Pons (tissue), 1 donor: ENCODE measurements at regions not wholly inside any gene's neighbourhood (a gene's known extent, or its start where the extent isn't known, plus 50 kb on each side); places are given as distances from the start of the nearest gene placed in this dataset.
"Not testable (repeated sequence)": the region's sequence is repeated elsewhere in the genome, so short reads cannot be mapped to it uniquely, and the experiment has no call there.

Experiments used
- DNase-seq: peaks from one replicate; pipeline ENCODE4 v3.0.0-alpha.2; 2016; ENCODE audit warnings: low spot score

DNA sequence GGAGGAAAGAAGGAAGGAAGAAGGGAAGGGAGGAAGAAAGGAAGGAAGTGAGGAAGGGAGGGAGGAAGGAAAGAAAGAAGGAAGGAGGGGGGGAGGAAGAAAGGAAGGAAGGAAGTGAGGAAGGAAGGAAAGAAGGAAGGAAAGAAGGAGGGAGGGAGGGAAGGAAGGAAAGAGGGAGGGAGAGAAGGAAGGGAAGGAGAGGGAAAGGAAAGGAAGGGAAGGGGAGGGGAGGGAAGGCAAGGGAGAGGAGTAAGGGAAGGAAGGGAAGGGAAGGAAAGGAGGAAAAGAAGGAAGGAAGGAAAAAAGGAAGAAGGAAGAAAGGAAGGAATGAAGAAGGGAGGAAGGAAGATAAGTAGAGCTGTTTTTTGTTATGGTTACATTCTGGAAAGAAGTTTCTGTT lies 141.2 kb downstream of the LRRC3B start:
- no peak for DNase-seq

DNA sequence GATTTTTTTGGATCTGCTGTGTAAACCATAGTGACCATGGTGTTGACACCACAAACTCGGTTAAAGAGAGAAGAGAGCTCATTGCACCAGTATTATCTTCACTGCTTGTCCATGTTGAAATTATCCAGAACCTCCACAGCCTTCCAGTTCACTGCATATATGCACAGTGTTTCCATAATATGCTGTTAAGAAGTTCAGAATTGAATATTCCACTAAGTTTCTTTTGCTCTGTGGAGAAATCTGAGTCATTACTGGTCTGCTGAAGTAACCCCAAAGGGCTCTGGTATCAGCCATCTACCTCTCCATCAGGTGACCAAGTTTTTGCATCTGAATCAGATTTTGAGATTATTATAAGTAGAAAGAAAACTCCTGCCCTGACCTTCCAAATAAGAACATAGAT lies 143.5 kb downstream of the LRRC3B start:
- DNase-seq, result no peak

DNA sequence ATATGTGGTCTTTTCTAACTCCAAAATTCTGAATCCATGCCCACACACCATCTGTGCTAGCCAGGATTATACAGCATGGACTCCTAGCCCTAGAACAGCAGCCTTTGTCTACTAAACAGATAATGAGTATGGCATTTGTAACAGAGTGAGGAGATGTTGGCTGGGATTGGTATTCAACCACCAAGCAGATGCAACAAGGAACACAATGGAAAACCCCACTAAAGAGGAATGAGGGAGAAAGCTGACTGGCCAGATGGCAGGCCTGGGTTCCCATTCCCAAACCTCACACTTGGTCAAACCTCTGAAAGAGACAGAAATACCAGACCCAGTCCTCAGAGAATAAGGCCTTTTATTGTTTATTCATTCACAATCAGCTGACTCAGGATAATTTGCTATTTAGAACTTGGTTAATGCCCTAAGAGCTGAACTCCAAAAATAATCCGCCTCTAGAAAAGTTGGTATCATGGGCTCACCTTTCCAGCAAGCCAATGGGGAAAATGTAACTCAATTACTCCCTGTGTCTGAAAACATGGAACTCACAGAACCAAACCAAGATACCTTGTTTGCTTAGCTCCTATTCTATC lies 145.6 kb downstream of the LRRC3B start:
- DNase-seq, result peak; percentile 58

DNA sequence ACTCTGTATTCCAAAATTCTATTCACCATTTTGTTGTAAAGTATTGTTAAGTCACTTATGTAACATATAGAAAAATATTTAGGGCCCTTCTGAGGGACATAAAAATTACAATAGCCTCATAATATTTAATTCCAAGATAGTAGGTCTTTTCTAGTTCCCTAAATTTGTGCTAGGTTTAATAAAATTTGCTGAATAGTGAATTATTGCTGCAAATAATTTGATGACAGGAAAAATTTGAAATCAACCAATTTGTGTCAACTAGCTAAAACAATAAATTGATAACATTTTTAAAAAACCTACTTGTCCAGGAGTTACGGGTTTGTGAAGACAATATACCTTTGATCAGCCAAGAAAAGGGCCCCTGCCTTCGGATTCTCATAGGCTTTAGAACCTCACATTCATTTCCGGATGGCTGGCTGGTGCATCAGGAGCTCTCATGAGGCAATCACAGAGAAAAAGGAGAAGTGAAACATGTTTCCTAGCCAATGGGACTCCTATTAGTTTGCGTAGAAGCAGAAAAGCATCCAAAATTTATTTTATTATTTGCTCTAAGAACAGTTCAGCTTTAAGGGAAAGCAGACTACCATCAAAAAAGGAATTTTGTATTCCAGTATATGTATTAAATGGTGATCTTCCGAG lies 177.2 kb downstream of the LRRC3B start:
- no peak for DNase-seq

DNA sequence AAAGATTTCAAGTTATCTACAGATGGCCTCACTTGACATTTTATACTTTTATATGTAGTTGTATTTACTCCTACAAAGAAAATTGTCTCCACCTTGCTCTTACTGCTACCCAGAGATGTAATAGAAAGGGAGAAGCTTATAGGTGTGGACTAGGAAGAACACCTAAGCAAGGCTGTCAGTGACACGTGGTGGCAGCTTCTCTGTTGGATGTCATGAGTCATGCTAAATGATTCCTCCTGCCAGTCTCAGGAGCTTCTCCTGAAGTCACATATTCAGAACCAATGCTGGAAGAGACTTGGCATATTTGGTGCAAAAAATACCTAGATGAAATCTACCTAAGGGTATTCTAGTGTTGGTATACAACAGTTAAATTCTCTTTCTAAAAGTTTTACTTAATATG lies 184.7 kb downstream of the LRRC3B start:
- DNase-seq, result no peak

DNA sequence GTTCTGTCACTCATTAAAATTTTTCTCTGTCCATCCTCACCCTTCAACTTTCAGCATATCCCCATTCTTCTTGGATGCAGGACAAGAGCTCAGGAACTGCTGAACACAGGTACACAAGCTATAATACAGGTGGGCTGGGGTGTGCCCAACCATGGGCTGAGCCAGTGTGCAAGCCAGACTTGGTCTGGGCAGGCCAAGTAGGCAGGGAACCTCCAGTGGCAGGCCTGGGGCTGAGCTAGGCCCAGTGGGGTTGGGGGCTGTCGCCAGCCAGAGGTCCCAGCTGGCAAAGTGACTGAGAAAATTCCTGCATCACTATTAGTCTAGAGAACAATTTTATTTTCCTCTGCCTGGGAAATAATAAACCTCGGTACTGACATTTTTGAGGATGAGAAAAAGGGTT lies 202.9 kb downstream of the LRRC3B start:
- DNase-seq, result no peak

DNA sequence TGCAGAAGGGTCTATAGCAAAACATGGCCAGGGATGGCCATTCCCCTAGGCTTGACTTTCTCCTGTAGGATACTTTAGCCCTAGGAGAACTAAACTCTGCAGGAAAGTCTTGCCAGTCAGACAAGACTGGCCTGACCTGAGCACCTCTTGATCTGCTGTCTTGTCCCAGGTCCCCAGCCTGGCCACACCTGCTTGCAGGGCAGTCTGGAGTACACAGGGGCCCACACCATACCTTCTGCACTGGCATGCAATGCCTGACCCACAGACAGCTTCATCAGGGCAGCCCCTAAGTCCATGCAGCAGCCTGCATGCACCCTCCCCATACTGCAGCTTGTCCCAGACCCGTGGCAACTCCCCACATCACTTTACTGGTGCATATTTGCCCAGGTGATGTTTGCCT lies 204.6 kb downstream of the LRRC3B start:
- DNase-seq, result no peak

DNA sequence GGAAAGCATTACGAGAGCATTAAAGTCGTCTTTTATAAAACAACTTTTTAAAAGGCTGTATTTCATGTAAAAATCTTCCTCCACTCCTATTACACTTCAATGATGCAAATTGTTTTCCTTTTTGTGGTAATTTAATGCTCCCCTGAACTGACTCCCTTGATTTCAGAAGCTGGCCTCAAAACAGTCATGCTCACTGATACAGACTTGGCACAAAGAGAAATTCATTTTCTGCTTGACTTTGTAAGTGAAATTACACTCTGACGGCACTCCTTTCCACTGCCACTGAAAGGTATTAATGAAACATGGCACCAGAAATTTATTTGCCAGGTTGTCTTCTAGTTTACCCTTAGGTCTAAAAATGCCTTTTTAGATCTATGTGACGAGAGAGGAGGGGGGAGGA lies 215.5 kb downstream of the LRRC3B start:
- no peak for DNase-seq

DNA sequence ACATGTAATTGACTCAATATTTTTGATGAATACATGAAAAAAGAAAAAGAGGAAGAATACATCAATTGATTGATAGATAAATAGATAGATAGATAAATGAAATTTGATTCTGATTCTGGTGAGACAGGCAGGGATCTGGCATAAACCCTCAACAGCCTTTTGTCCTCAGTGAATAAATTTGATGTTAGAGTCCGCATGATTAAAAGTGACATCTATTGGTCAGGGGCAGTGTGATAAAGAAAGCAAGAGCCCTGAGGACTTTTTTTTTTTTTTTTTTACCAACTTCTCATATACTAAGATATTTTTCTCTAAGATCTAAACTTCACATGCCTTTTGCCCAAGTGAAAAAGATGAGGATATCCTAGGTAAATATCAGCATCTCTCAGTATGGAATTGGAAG lies 216.4 kb downstream of the LRRC3B start:
- DNase-seq, result no peak

DNA sequence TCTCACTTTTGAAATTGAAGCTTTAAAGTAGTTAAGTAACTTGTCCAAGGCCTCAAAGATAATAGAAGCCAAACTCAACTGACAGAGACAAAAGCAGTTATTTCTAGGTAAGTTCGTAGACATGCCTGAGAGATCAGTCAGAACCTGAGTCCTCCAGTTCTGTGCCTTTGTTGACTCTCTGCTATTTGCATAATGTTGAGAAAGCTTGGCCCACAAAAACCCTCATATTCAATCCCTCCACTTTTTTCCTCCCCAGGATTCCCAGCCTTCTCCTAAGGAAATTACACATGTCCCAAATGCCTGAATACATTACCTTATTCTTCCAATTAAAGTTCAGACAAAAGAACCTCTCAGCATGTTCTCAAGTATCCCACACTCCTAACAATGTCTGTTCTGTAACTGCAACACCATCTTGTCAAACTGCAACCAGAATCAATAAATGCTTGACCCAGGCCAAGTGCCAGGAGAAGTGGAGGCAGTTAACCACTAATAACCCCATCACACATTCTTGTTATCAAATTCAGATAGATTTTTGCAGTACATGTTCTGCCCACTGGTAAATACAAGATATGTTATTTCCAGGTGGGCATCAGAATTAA lies 217.8 kb downstream of the LRRC3B start:
- no peak for DNase-seq

DNA sequence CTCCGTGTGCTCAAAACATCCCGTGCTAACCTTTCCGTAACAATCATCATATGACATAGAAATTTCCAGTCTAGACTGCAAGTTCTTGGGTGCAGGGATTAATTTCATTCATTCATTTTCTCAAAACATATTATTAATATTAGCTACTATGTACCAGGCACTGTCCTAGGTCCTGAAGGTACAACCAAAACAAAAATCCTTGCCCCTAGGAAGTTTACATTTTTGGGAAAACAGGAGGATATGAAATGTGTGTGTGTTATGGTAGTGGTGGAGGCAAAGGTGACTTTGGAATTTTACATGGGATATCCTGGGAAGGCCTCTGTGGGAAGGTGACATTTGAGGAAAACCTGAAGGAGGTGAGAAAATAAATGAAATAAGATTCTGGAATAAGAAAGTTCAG lies 222.6 kb downstream of the LRRC3B start:
- DNase-seq, result no peak

DNA sequence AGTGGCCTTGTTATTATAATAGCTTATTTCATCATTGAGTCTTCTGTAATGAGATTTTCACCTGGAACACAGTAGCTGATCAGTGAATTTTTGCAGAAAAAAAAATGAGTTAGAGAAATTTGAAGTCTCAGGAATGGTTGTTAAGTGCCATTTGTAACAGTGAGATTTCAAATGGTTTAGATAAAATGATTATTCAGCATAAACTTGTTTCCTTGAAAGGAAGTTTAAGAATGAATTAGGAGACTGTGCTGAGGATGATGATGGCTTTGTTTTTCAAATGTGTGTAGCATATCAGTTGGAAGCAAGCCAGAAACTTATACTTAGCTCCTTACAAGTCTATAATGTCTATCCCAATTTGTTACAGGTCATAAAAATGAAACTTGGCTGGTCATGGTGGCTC lies 225.1 kb downstream of the LRRC3B start:
- DNase-seq, result no peak

DNA sequence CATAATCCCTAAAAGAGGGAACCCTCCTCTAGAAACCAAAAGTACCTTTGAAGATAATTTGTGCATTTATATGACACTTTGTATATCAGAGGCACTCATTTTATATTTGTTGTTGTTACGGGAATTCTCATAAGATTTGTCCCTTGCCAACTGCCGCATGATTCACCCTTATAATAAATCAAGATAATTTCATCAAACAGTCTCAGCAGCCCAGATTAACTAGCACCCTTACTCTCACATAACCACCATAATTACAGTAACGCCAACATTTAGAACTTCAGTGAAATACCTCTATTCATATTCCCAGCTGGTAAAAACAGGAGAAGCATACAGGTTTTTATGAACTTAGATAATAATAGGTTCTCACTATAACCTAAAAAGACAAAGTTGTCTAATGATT lies 271.9 kb downstream of the LRRC3B start:
- no peak for DNase-seq

DNA sequence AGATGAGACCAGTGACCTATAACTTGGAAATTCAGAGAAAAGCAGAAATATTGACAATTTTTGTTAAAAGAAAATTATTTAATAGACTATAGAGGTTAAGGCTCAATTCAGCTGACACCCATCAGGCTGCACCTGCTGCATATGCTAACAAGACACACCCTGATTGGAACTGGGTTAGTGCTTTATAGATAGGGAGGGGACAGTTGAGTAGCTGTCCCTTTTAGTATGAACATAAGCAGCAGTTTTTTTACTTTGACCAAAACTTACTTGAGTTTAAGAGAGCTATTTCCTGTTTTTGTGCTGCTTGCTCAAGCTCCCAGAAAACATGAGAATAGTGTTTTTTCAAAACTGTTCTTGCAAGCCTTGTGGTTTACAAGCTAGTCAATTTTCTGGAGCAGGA lies 292.6 kb downstream of the LRRC3B start:
- no peak for DNase-seq

DNA sequence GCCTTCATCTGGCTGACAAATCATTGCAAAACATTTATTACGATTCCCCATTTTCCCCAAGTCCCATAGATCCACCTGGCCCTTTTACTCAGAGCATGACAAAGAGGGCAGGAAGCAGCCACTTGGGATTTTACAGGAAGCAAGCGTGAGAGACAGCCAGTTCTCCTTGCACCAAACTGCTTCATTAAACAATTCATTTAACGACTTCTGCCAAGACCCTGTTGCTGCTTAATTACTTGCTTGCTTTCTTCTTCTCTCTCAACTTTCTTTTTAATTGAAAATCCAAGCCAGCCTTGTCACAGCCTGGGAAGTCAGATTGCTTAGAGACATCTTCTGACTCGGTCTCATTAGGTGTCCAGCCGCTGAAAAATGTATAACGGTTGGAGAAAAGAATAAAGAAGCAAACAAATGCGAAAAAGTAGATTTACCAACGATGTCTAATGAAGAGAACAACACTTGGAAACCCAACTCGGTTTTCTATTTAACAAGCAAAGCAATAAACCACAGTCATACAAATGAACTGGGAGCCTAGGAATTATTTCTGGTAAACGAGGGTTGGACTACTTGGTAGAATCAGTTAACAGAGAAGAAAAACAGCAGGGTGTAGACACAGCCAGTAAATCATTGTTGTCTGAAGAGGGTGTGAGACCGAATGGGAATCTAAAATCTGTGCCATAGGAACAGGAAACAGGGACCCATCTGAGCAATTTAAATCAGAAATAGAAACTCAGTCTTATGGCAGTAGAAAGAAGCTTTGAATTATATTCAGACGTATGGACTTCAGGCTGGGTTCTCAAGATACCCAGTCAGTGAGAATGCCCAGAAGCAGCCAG lies 298.3 kb downstream of the LRRC3B start:
- DNase-seq, result peak; percentile 31

DNA sequence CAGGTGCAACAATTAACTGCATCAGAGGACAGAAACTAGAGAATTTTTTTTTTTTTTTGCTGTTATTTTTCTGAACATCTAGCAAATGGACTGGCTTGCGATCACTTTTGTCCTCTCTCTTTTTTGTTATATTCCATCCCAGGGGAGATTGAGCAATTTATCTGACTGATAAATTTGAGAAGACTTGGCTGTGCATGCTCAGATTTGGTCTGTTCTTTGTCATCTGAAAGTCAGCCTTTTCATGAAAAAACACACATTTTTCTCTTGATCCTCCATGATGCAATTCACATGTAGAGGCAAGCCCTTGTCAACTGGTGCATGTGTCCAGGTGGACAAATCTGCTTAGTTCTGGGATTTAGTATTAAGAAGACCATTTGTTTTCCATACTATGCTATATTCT lies 309.3 kb downstream of the LRRC3B start:
- DNase-seq, result no peak

DNA sequence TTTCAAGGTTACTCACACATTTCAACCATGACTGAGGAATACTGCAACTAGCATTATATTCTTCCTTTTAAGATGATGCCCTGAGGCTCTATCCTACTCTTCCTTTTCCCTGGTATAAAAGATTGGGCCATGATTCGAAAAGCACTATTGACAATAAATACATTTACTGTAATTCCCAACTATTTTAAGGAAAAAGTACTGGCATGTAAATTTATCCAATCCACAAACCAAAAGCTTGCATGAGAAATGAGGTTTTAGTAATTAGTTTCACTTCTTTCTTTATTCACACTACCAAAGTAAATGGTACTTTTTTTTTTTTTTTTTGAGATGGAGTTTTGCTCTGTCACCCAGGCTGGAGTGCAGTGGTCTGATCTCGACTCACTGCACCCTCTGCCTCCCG lies 310.2 kb downstream of the LRRC3B start:
- no peak for DNase-seq

DNA sequence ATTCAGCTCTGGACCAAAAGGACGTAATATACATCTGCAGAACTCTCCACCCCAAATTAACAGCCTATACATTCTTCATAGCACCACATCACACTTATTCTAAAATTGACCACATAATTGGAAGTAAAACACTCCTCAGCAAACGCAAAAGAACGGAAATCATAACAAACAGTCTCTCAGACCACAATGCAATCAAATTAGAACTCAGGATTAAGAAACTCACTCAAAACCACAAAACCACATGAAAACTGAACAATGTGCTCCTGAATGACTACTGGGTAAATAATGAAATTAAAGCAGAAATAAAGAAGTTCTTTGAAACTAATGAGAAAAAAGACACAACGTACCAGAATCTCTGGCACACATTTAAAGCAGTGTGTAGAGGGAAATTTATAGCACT lies 322.9 kb downstream of the LRRC3B start:
- DNase-seq, result not testable (repeated sequence)

DNA sequence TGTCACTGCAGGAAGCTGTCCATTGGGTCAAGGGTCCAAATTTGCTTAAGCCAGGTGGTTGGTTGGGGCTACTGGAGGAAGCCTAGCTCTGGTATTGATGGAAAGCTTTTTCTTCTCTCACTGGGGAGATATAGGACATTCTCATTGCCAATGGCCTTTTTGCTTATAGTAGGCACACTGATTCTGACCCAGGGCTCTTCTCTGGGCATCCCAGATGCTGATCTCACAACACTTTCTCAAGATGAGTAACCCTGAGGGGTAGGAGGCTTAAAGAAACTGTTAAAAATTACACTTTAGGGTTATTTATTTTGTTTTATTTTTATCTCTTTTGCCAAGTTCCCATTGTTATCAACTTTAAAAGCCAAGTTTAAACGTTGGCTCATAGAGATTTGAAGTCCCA lies 337.8 kb downstream of the LRRC3B start:
- no peak for DNase-seq

DNA sequence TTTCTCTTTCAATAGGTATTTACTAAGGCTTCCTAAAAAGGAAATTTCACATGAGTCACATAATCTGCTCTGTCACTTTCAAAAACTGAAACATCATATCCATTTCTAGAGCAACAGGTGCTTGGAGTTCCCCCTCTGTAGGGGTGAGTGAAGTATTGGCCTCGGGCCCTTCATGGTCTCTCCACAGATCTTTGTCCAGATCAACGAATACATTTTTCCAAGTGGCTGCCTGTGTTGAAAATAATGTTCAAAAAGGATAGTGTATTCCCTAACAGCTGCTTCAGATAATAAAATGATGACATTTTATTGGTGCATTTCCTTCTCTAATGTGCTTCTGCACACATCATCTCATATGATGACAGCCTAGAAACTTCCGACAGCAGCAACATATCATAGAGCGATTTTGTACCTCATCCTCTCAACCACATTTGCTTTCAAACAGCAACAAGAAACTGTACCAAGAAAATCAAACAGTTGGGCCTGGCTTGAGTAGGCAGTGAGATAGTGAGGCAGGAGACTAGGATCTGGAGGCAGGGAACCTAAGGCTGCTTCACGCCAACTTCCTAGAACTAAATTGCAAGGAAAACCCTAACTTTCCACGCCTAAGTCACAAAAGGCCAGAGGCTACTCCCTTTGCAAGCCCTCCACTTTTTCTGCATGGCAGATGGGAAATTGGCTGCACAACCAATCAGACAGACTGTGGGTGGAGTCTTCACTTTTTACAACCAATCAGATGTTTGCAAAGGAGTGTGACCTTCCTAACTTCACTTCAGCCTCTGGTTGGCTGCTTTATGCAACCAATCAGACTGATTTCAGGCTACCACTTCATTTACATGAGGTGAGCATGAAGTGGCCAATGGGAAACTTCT lies 340.2 kb downstream of the LRRC3B start:
- DNase-seq, result no peak

DNA sequence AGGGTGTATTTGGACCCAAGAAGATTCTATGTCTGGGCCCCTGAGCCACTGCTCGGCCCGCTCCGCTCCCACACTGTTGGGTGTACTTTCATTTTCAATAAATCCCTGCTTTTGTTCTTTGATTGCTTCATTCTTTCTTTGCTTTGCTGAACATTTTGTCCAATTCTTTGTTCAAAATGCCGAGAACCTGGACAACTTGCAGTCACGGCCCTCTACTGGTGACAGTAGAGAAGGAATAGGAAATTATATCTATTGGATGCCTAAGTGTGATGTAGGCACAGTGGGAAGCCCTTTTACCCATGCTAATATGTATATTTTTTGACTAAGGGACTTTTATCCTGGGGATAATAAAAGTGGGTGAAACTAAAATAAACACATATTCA lies 340.8 kb downstream of the LRRC3B start:
- no peak for DNase-seq

DNA sequence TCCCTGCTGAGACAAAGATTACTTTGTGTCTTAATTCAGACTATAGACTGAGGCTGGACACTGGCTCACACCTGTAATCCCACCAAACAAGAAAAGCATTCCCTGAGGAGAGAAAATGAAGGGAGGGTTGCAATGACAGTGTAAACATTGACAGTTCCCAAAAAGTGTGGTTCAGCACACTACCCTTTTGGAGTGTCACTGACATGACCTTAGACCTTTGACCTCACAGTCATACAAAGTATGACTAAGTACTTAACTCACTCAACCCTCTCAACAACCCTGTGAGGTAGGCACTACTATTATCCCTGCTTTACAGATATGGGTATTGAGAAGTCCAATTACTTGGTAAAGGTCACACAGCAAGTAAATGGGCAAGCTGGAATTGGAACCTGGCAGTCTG lies 341.7 kb downstream of the LRRC3B start:
- DNase-seq, result no peak
